ENCODE measurements at regions not wholly inside any gene's neighbourhood (a gene's known extent, or its start where the extent isn't known, plus 50 kb on each side); places are given as distances from the start of the nearest gene placed in this dataset.

DNA sequence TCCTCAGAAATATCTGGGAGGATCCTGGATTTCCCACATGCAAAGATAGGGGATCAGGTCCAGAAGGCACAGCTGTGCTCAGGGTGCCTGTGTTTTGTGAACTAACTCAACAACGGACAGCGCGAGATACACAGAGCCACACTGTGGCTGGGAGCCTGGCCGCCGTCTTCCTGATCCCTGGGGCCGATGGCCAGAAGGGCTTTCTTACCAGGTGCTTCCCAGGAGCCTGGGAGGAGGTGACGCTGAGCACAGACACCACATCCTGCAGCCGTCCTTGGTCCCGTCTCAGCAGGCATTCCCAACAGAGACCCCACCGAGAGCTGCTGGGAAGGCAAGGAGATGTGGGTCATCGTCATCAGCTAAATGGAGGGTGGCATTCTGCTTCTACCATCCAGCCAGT is 144.6 kb upstream of the AFDN start:
- TF ChIP-seq CTCF (IDR thresholded peaks at IDR 0.05 in 8 of 11, conservative IDR thresholded peaks at IDR 0.05 in 3 of 11) (no peak), POLR2A (IDR thresholded peaks at IDR 0.05) (no peak)
